ENCODE measurements at regions not wholly inside any gene's neighbourhood (a gene's known extent, or its start where the extent isn't known, plus 50 kb on each side); places are given as distances from the start of the nearest gene placed in this dataset.

DNA sequence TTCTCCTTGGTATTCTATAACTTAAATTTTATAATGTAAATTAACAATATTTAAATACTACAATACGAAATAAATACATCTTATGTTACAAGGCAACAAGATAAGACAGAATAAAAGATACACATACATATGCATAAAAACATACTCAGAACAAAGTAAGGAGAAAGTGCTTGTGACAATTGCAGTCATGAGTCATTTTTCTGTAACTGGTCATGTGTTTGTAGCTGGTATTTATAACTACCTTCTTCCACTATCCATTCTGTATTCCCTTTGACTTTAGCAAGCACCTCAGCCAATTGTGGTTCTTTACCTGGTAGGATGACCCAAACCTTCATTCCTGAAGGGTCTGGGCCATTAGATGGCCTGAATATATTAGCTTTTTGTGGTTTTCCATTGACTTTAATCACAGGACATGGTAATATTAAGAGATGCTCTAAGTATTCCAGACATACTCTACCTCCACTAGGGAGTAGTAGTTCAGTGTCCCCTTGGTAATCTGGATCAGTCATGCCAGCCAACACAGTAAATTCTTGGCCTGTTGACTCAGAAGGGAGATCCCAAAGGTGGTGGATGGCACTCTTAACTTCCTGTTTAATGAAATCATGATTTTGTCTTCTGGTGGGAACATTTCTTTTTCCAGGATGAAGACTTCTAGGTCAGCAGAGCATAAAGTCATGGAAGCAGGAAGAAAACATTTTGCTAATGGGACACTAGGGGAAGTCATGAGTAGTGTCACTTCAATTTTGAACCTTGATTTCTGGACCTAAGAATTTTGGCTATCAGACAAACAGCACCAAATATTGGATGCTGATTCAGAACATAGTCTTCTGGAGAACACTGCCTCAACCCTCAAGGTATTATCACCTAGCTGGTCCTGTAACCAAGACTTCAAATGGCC is 733.7 kb upstream of the IGFBP3 start:
- no peak for DNase-seq

- no peak for DNase-seq
These were observed 732.8 kb upstream of the IGFBP3 start for GRCh38 chr7:46653848-46654247.

DNA sequence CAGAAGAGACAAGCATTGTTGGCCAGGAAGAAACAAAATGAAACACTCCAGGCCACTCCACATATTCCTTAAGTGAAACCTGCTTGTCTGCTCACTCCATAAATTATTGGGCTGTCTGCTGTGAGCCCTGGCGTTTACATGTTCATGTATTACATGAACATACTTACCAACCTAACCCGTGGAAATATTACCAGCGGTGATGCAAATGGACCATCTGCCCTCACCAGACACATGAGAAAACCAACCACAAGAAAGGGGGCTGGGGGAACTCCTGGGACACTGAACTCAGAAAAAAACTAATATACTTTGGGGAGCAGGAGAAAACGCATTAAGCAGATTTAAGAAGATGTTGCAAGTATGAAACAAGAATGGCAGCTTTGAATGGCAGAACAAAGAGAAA is 731.2 kb upstream of the IGFBP3 start:
- no peak for DNase-seq

DNA sequence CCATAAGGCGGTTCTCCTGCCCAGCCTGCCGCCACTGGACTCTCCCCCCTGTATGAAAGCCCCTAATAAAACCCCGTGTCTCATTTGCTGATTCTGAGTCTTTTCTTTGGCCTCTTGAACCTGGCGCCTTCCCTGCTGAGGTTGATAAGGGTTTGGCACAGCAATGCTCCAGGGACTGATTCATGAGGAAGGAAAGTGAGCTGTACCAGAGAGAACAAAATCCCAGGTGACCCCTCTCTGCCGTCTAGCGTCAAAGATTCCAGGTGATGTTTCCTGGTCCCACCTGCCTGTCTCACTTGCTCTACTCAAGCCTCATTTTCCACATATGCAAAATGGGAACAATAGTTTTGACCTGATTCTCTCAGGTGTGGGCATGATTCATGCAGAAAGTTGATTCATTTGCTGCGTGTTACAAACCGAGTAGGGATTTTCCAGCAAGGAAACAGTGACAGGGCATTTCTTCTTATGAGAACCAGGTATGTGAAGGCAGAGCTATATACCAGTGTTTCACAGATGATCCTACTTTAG is 730.6 kb upstream of the IGFBP3 start:
- DNase-seq: no peak

DNA sequence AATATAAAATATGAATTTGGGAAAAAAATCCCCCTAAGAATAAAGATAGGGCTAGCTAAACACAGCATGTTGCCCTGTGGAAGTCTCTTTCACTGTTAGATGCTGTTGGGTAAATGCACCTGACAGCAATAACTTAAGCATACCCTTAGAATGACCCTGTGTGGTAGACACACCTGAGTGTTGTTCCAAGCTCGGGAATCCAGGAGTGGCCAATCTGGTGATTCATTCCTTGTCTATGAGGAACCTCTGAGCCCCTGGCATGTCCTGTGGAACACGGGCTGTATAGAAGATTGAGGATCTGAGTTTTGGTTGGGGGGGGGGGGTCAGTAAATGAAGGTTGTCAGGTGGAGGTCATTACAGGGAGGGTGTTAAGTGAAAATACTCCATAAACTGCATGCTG is 730.0 kb upstream of the IGFBP3 start:
- DNase-seq: no peak

- DNase-seq: no peak
These were observed 728.8 kb upstream of the IGFBP3 start for GRCh38 chr7:46649876-46650275.

DNA sequence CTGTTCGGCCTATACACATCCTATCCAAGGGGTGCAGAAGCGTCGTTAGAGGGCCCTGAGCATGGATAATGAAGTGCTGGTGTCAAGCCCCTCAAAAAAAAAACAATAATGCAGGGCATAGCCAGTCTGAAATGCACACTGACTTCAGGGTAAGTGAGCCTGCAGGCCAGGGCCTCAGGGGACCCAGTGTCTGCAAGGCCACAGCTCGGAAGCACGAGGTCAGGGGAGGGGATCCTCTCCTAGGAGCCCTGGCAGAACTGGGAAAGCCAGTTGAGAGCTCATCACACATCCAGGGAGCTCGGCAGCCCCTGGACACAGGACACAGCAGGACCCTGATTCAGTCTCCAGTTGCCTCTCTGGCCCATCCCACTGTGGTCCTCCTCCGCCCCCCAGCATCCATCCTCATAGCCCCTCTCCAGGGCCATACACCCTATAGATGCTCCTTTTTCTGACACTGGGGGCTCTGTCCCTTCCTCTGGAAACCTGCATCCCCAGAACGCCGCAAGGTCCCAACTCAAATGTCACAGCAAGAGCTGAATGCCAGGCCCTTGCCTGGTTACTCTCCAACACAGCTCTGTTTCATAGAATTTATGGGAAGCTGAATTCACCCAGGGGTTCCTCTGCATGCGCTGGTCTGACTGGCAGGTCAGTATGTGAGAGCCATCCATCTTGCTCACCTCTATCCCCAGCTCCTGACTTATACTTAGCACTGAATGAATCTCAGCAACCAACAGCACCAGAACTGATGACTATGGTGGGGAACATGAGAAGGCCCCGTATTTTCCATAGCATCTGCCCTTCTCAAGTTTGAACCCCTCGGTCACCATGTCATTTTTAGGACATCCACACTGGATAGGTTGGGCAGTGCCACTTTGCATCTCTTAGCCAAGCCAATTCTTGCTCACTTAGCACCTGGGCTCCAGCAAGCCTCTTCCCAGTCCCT is 717.0 kb upstream of the IGFBP3 start:
- DNase-seq: no peak

DNA sequence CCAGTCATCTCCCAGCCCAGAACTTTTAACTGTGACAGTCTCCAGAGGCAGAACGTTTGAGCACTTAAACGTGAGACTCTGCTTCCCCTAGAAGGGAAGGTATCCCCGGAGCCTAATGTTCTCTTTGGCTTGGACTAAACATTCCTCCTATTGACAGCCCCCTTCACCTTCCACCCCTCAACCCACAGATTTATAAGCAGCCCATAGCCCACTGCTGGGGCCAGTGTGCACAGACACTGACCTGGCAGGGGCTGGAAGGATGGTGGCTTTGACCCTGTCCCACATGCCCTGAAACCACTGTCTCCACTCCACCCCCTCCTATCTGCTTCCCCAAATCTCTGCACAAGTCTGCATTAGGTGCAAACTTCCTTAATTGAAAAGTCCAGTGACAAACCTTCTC is 715.0 kb upstream of the IGFBP3 start:
- DNase-seq: no peak

DNA sequence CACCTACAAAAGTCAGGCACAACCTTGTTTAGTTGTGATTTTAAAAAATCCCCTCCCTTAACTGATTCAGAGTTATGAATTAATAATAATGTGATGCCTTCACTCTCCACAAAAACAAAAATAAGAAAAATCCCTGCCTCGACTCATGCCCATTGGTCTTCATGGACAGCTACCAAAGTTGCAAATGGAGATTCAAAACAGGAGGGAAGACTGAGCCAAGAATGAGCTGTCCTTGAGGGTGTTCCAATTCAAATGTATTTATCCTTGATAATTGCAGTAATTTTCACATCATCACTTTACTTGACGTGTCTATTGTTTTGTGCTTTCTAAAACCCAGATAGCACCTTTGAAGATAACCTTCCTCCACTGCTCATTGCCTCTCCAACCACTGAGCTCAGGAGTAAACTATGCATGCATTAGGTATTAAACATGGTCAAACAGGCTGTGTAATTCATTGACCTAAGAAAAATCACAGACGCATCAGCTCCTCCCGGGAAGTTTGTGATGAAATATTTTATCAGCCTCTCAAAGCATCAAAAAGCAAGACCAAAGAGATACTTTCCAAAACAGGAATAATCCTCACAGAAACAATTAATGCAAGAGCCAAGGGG is 712.7 kb upstream of the IGFBP3 start:
- no peak for DNase-seq

DNA sequence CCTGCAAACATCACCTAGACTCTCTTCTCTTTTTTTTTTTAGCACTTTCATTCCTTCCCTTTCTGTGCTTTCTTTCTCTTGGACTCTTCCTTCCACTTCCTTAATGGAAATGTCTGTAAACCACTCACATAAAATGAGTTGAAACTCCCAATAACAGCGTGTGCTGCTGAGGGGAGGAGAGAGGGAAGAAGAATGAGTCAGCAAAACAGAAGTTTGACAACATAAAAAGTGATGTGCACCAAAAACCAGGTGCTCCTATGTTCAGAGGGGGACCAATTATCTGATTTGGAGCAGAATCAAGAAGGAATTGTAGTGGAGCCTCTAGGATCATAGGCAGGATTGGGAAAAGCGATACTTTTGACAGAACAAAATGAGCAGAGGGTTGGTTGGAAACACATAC is 712.1 kb upstream of the IGFBP3 start:
- no peak for DNase-seq

DNA sequence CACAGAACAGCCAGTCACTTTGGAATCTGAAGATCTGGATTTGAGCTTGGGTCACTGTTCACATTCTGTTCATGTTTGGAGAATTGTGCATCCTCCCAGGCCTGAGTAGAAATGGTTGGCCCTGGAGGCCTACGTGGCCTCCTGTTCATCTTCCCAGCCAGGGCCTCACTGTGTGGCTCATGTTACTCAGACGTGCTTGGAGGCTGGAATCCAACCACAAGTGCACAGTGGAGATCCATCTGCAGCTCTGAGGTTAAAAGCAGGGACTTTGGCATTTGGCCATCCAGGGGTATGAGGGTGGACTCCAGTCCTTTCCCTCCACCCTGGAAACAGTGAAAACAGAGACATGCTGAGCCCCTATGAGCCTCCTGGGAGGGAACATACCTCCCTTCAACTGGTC is 709.0 kb upstream of the IGFBP3 start:
- no peak for DNase-seq

GRCh38 chr7:46628389-46628788 is 707.3 kb upstream of the IGFBP3 start:
- no peak for DNase-seq

- DNase-seq: no peak
These were observed 705.7 kb upstream of the IGFBP3 start for GRCh38 chr7:46626691-46627310.

DNA sequence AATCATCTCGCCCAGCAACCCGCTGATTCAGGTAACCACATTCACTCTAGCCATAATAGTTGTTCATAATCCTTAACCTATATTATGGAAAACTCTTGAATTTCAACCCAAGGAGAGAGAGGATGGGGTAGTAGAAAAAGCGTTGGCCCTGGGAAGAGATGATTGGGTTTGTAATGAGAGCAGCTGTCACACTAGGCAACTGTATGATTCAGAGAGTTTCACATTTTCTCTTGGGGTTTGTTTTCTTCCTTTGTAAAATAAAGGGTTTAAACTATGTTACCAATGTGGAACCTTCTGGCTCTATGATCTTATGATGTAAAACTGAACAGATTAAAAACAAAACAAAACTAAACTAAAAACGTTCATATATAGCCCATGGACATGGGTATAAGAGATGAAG is 705.2 kb upstream of the IGFBP3 start:
- DNase-seq: no peak

- DNase-seq: no peak
These were observed 704.0 kb upstream of the IGFBP3 start for GRCh38 chr7:46625032-46625431.

DNA sequence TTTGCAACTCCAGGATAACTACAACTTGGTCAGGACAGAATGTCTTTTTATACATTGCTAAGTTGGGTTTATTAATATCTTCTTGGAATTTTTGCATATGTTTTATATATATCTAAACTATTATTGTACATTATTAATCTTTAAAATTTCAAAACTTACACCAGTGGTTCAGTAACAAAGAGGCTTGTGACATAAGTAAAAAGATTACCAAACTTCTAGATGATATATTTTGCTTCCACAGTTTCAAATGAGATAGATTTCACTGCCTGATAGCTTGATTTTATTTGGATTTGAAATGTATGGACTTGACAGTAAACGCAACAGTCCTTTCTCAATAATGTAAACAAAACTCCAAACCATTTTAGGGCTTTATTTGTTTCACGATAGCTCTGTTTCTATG is 701.2 kb upstream of the IGFBP3 start:
- DNase-seq: no peak

DNA sequence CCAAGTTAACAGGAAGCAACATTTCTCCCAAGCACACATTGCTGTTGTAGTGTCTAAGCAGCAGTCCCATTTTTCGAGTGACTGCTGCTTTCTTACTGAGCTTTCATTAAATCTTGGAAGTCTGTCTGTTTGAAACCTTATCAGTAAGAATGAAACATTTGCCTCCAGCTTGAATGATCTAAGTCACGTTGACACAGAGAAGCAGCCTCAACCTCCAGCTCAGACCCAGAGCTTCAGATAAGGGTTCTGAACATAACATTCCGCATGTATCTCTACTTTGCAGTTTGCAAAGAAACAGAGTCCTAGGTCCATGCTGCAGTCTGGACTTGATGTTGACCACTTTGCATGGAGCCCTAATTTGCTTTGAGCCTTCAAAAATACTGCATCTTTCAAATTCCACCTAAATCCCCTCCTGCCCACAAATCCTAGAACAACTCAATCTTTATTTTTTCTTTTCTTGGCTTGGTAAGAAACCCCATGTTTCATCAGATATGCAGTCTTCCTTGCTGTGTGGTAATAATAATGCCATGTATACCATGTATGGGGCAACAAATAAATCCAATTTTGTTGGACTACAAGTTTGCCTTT is 698.7 kb upstream of the IGFBP3 start:
- DNase-seq: no peak

DNA sequence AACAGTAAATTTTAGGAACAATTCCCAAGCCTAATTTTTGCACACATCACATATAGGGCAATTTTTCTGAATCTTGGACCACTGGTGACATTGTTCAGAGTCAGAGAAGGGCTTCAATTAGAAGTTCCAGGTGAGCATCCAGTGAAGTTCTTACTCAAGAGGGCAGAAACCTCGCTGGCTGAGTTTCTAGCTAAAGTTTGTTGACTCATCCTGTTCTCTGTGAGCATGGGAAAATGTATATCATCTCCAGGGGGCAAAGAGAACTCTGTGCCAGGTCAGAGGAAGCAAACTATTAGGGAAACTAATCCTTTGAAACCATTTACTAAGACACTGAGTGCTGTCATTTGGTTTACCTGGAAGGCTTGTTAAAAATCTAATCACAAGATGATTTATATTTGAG is 695.6 kb upstream of the IGFBP3 start:
- no peak for DNase-seq

- no peak for DNase-seq
These were observed 692.5 kb upstream of the IGFBP3 start for GRCh38 chr7:46613551-46613950.

GRCh38 chr7:46613116-46613515 is 692.0 kb upstream of the IGFBP3 start:
- no peak for DNase-seq

DNA sequence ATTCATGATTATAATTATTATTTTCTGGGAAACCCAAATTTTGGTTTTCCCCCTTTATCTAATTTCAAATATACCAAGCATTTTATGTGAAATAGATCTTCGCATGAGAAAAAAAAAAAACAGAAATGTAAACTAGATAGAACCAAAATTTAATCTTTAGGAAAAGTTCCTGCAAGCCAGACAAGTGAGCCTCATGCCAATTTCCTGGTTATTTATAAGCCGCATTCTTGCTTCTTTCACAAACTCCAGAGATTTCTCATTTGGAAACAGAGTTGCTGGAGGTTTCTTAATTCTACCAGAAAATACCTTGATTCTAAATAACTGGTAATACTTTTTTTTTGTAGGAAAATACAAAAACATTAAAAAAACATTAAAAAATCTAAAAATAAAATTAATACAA is 690.4 kb upstream of the IGFBP3 start:
- DNase-seq: no peak

DNA sequence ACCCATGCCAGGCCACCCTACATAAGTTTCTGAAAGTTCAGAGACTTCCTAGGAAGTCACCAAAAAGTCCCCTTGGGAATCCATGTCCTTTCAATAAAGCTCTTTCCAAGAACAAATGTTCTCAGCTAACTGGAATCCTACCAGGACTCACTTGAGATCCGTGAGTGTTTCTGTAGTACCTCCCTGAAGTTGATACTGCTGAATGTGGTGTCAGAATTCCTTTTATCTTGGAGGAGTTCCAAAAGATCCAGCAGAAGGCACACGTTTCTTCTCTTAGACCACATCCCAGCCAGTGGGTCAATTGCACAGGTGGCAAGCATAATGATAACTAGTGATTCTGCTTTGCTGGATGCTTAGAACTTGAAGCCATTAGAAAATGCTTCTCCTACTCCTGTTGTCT is 689.7 kb upstream of the IGFBP3 start:
- no peak for DNase-seq
